ENCODE measurements at regions not wholly inside any gene's neighbourhood (a gene's known extent, or its start where the extent isn't known, plus 50 kb on each side); places are given as distances from the start of the nearest gene placed in this dataset.

GRCh38 chr18:51248685-51249084 is 51.2 kb upstream of the MEX3C start:
- no peak for TF ChIP-seq ZFX (IDR thresholded peaks at IDR 0.05)
- no peak for TF ChIP-seq CTCF (conservative IDR thresholded peaks at IDR 0.05)
- no peak overlapping the region for H3K27ac ChIP-seq

- no peak overlapping the region for H3K27ac ChIP-seq
- no peak for TF ChIP-seq CTCF (conservative IDR thresholded peaks at IDR 0.05)
- no peak for TF ChIP-seq ZFX (IDR thresholded peaks at IDR 0.05)
Measured at GRCh38 chr18:51250006-51250405, 52.5 kb upstream of the MEX3C start.

- no peak overlapping the region for H3K27ac ChIP-seq
- TF ChIP-seq CTCF (conservative IDR thresholded peaks at IDR 0.05): no peak
- no peak for TF ChIP-seq ZFX (IDR thresholded peaks at IDR 0.05)
Measured at GRCh38 chr18:51250458-51251024, 53.1 kb upstream of the MEX3C start.

- TF ChIP-seq CTCF (conservative IDR thresholded peaks at IDR 0.05) (no peak), ZFX (IDR thresholded peaks at IDR 0.05) (no peak)
- H3K27ac ChIP-seq: no peak overlapping the region
Measured at GRCh38 chr18:51251625-51252024, 54.1 kb upstream of the MEX3C start.

- no peak overlapping the region for H3K27ac ChIP-seq
- no peak for TF ChIP-seq CTCF (conservative IDR thresholded peaks at IDR 0.05)
- TF ChIP-seq ZFX (IDR thresholded peaks at IDR 0.05): no peak
Measured at GRCh38 chr18:51253476-51253875, 56.0 kb upstream of the MEX3C start.

GRCh38 chr18:51255693-51256092 is 58.2 kb upstream of the MEX3C start:
- TF ChIP-seq ZFX (IDR thresholded peaks at IDR 0.05) (no peak), CTCF (conservative IDR thresholded peaks at IDR 0.05) (no peak)
- H3K27ac ChIP-seq: no peak overlapping the region

- no peak overlapping the region for H3K27ac ChIP-seq
Measured at GRCh38 chr18:51257150-51257549, 59.7 kb upstream of the MEX3C start.

More at GRCh38 chr18:51257150-51257549, 59.7 kb upstream of the MEX3C start:
- TF ChIP-seq ZFX (IDR thresholded peaks at IDR 0.05) (no peak), CTCF (conservative IDR thresholded peaks at IDR 0.05) (no peak)

Data from C4-2B (cell line).